GM23338 (cell line): ENCODE measurements at regions not wholly inside any gene's neighbourhood (a gene's known extent, or its start where the extent isn't known, plus 50 kb on each side); places are given as distances from the start of the nearest gene placed in this dataset.

ENCODE experiments used
- CTCF ChIP-seq, 2 experiments: fragments of 200-600 bp in 1 of 2; sonication (generic) in 1 of 2; conservative IDR thresholded peaks; 2 replicates each; pipeline versions ENCODE4 v1.5.1 to v1.6.1; 2016 to 2017; ENCODE audit warnings: antibody characterized with exemption in 2 of 2, low read depth in 2 of 2, mild to moderate bottlenecking in 2 of 2, moderate library complexity in 1 of 2
- EZH2 ChIP-seq: fragments of 200-600 bp; sonication (generic); IDR thresholded peaks from one replicate; pipeline ENCODE4 v1.8.0; 2017; ENCODE audit warnings: antibody characterized with exemption, mild to moderate bottlenecking, low read depth; ENCODE audit not compliant: unreplicated experiment

DNA sequence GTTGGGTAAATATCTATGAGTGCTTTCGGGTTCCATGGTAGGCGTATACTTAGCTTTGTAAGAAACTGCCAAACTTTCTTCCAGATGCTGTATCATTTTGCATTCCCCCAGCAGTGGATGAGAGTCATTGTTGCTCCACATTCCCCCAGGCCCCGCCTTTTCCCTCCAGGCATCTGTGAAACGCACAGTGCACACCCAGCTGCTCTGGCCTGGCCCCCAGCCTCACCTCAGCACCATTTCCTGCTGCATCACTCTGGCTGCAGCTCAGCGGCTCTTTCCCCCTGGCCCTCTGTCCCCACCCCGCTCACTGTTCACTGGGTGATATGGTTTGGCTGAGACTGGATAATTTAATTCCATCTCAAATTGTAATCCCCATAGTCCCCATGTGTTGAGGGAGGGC is 76.6 kb upstream of the SPTLC1 start:
- no peak for TF ChIP-seq EZH2
- TF ChIP-seq CTCF (conservative IDR thresholded peaks at IDR 0.05; ENCODE audit: low read depth in 2 of 2): no peak
